ENCODE measurements at regions not wholly inside any gene's neighbourhood (a gene's known extent, or its start where the extent isn't known, plus 50 kb on each side); places are given as distances from the start of the nearest gene placed in this dataset.

- TF ChIP-seq POLR2AphosphoS5 (IDR thresholded peaks at IDR 0.05; ENCODE audit: low read depth, low read length) (no peak), PAX5 (IDR thresholded peaks at IDR 0.05; ENCODE audit: insufficient read depth, low read length, severe bottlenecking) (no peak)
These were observed 320.0 kb downstream of the HAPSTR1 start for GRCh38 chr16:9411426-9411825.

All from GM12891 (cell line).